HG02763 (cell line): ENCODE measurements at regions not wholly inside any gene's neighbourhood (a gene's known extent, or its start where the extent isn't known, plus 50 kb on each side); places are given as distances from the start of the nearest gene placed in this dataset.

Experiments used
- ATAC-seq: cut with Tn5 transposase; IDR thresholded peaks from one replicate; pipeline ENCODE4 v1.9.1; 2021; ENCODE audit warnings: mild to moderate bottlenecking, moderate library complexity; ENCODE audit not compliant: unreplicated experiment

- no peak for ATAC-seq
These were observed 52.1 kb upstream of the FAM169A start for GRCh38 chr5:74918232-74918669.

- no peak for ATAC-seq
These were observed 50.9 kb upstream of the FAM169A start for GRCh38 chr5:74916831-74917710.
